Spleen (tissue), 7 donors: ENCODE measurements at regions not wholly inside any gene's neighbourhood (a gene's known extent, or its start where the extent isn't known, plus 50 kb on each side); places are given as distances from the start of the nearest gene placed in this dataset.

Experiments used
- POLR2A ChIP-seq, 3 donors: fragments of 450-650 bp; IDR thresholded peaks; one replicate each; pipeline ENCODE4 v1.5.1; 2017; ENCODE audit warnings: antibody characterized with exemption in 3 of 3, mild to moderate bottlenecking in 1 of 3
- POLR2AphosphoS5 ChIP-seq, 3 donors: sonication (generic); formaldehyde crosslinking; IDR thresholded peaks; one replicate each; pipeline ENCODE4 v1.5.1; 2017; ENCODE audit warnings: antibody characterized with exemption in 3 of 3
- TF ChIP-seq, protein P1 (sequence below), 11 experiments: fragments of 200-600 bp in 7 of 11; fragments of 450-650 bp in 4 of 11; sonication (generic) in 4 of 11; IDR thresholded peaks in 8 of 11; conservative IDR thresholded peaks in 3 of 11; 1 replicate in 7 of 11; 2 replicates in 4 of 11; pipeline versions ENCODE4 v1.4.0 to v1.8.0; 2016 to 2021; ENCODE audit warnings: antibody characterized with exemption in 11 of 11, inconsistent platforms in 4 of 11, mild to moderate bottlenecking in 1 of 11
- donor health status: DM: no; HTN: no; CAD: no; lungs with moderate emphysema.
- donor health status: DM: no; HTN: no; CAD: no.
- donor health status: DM: no; HTN: no; CAD: no.

DNA sequence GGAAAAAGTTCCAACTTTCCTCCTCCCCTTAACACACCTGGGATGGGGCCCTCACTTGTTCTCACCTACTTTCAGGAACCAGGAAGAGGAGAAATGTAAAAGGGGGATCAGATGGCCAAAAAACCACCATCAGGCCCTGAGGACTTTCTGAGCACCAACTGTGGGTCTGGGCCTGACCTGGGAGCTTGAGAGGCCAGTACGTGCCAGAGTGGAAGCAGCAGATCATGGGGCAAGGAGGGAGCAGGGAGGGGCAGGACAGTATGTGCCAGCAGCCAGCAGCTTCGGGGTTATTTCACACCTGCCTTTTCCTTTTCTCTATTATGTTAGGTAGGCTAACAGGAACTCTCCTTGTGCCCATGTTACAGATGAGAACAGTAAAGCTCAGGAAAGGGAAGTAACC, 118.8 kb upstream of the UNC5B start:
- TF ChIP-seq, protein P1, sequence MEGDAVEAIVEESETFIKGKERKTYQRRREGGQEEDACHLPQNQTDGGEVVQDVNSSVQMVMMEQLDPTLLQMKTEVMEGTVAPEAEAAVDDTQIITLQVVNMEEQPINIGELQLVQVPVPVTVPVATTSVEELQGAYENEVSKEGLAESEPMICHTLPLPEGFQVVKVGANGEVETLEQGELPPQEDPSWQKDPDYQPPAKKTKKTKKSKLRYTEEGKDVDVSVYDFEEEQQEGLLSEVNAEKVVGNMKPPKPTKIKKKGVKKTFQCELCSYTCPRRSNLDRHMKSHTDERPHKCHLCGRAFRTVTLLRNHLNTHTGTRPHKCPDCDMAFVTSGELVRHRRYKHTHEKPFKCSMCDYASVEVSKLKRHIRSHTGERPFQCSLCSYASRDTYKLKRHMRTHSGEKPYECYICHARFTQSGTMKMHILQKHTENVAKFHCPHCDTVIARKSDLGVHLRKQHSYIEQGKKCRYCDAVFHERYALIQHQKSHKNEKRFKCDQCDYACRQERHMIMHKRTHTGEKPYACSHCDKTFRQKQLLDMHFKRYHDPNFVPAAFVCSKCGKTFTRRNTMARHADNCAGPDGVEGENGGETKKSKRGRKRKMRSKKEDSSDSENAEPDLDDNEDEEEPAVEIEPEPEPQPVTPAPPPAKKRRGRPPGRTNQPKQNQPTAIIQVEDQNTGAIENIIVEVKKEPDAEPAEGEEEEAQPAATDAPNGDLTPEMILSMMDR (IDR thresholded peaks at IDR 0.05 in 8 of 11, conservative IDR thresholded peaks at IDR 0.05 in 3 of 11), result no peak
- TF ChIP-seq POLR2A (IDR thresholded peaks at IDR 0.05), result no peak
- no peak for TF ChIP-seq POLR2AphosphoS5 (IDR thresholded peaks at IDR 0.05)
